ENCODE measurements at regions not wholly inside any gene's neighbourhood (a gene's known extent, or its start where the extent isn't known, plus 50 kb on each side); places are given as distances from the start of the nearest gene placed in this dataset.

DNA sequence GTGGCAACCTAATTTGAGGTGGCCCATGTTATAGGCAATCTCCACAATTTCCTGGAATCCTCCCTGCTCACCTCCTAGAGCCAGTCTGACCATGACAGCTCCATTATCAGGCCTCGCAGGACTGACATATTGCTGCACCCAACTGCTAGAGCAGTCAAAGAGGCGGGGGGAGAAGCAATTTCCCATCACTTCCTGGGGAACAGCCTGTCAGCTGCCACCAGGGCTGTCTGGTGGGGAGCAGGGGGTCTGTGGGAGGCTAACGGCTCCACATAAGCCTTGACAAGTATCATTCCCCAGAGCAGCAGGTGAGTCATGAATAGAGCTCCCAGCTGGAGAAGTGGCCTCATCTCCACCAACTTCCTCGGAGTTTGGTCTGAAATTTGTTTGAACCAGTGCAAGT, 322.9 kb downstream of the MATN1 start:
- TF ChIP-seq EZH2phosphoT487 (IDR thresholded peaks at IDR 0.05; ENCODE audit: borderline replicate concordance), result no peak
- TF ChIP-seq, protein P1, sequence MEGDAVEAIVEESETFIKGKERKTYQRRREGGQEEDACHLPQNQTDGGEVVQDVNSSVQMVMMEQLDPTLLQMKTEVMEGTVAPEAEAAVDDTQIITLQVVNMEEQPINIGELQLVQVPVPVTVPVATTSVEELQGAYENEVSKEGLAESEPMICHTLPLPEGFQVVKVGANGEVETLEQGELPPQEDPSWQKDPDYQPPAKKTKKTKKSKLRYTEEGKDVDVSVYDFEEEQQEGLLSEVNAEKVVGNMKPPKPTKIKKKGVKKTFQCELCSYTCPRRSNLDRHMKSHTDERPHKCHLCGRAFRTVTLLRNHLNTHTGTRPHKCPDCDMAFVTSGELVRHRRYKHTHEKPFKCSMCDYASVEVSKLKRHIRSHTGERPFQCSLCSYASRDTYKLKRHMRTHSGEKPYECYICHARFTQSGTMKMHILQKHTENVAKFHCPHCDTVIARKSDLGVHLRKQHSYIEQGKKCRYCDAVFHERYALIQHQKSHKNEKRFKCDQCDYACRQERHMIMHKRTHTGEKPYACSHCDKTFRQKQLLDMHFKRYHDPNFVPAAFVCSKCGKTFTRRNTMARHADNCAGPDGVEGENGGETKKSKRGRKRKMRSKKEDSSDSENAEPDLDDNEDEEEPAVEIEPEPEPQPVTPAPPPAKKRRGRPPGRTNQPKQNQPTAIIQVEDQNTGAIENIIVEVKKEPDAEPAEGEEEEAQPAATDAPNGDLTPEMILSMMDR (conservative IDR thresholded peaks at IDR 0.05; ENCODE audit: low read length), result no peak
